ENCODE measurements at regions not wholly inside any gene's neighbourhood (a gene's known extent, or its start where the extent isn't known, plus 50 kb on each side); places are given as distances from the start of the nearest gene placed in this dataset.

- H4K20me1 ChIP-seq (ENCODE audit: insufficient read depth, poor library complexity, severe bottlenecking): no peaks in the 10 kb centered on the region
- peak; percentile 18 for DNase-seq (ENCODE audit: low spot score)
- no peaks in the 10 kb centered on the region for H3K36me3 ChIP-seq (replicated peaks; ENCODE audit: insufficient read depth, low read depth)
- no peak overlapping the region for H3K4me2 ChIP-seq
- H3K4me3 ChIP-seq: no peak overlapping the region
- WGBS (ENCODE audit: low lambda C conversion rate, missing lambda C conversion rate): 79% methylated on average over 3 of the region's 3 CpGs
- H3K27me3 ChIP-seq: no peaks in the 10 kb centered on the region
- no peaks in the 10 kb centered on the region for H3K79me2 ChIP-seq
- no peak overlapping the region for H3K27ac ChIP-seq
- H3K4me1 ChIP-seq (ENCODE audit: insufficient read depth): no peaks in the 10 kb centered on the region
- H3K9me2 ChIP-seq (replicated peaks; ENCODE audit: insufficient read depth): no peaks in the 10 kb centered on the region
- H2AFZ ChIP-seq: no peak overlapping the region
- H3K9me3 ChIP-seq (ENCODE audit: low read depth): no peaks in the 10 kb centered on the region
- TF ChIP-seq EZH2 (IDR thresholded peaks at IDR 0.05; ENCODE audit: borderline replicate concordance): no peak
- no peak for TF ChIP-seq EZH2phosphoT487 (IDR thresholded peaks at IDR 0.05; ENCODE audit: low read depth, severe bottlenecking, unreplicated experiment)
- TF ChIP-seq CTCF (IDR thresholded peaks at IDR 0.05; ENCODE audit: poor library complexity): peak; percentile 44
Measured at GRCh38 chr6:133040094-133040802, 200.9 kb upstream of the EYA4 start.

GRCh38 chr6:133040803-133041419 lies 200.2 kb upstream of the EYA4 start:
- H3K4me1 ChIP-seq (ENCODE audit: insufficient read depth): no peaks in the 10 kb centered on the region
- DNase-seq (ENCODE audit: low spot score): no peak
- H3K9me2 ChIP-seq (replicated peaks; ENCODE audit: insufficient read depth): no peaks in the 10 kb centered on the region
- no peak overlapping the region for H2AFZ ChIP-seq
- no peak overlapping the region for H3K4me2 ChIP-seq
- no peak overlapping the region for H3K27ac ChIP-seq
- TF ChIP-seq CTCF (IDR thresholded peaks at IDR 0.05; ENCODE audit: poor library complexity) (no peak), EZH2phosphoT487 (IDR thresholded peaks at IDR 0.05; ENCODE audit: low read depth, severe bottlenecking, unreplicated experiment) (no peak)
- no peak overlapping the region for H3K4me3 ChIP-seq
- H3K27me3 ChIP-seq: no peaks in the 10 kb centered on the region
- no peaks in the 10 kb centered on the region for H3K79me2 ChIP-seq
- no peaks in the 10 kb centered on the region for H3K9me3 ChIP-seq (ENCODE audit: low read depth)
- WGBS (ENCODE audit: low lambda C conversion rate, missing lambda C conversion rate): 70% methylated on average over 2 of the region's 2 CpGs
- no peaks in the 10 kb centered on the region for H3K36me3 ChIP-seq (replicated peaks; ENCODE audit: insufficient read depth, low read depth)
- no peaks in the 10 kb centered on the region for H4K20me1 ChIP-seq (ENCODE audit: insufficient read depth, poor library complexity, severe bottlenecking)

GRCh38 chr6:133042550-133043120 lies 198.5 kb upstream of the EYA4 start:
- H3K27ac ChIP-seq: no peak overlapping the region
- no peaks in the 10 kb centered on the region for H3K4me1 ChIP-seq (ENCODE audit: insufficient read depth)
- no peak for DNase-seq (ENCODE audit: low spot score)
- no peak overlapping the region for H3K4me2 ChIP-seq
- no peak overlapping the region for H2AFZ ChIP-seq
- 75% methylated on average over 3 of the region's 3 CpGs for WGBS (ENCODE audit: low lambda C conversion rate, missing lambda C conversion rate)
- no peaks in the 10 kb centered on the region for H4K20me1 ChIP-seq (ENCODE audit: insufficient read depth, poor library complexity, severe bottlenecking)
- H3K4me3 ChIP-seq: no peak overlapping the region
- no peaks in the 10 kb centered on the region for H3K36me3 ChIP-seq (replicated peaks; ENCODE audit: insufficient read depth, low read depth)
- TF ChIP-seq EZH2phosphoT487 (IDR thresholded peaks at IDR 0.05; ENCODE audit: low read depth, severe bottlenecking, unreplicated experiment): no peak
- TF ChIP-seq EZH2 (IDR thresholded peaks at IDR 0.05; ENCODE audit: borderline replicate concordance): no peak
- no peak for TF ChIP-seq CTCF (IDR thresholded peaks at IDR 0.05; ENCODE audit: poor library complexity)
- H3K79me2 ChIP-seq: no peaks in the 10 kb centered on the region
- no peaks in the 10 kb centered on the region for H3K9me2 ChIP-seq (replicated peaks; ENCODE audit: insufficient read depth)
- H3K27me3 ChIP-seq: no peaks in the 10 kb centered on the region
- no peaks in the 10 kb centered on the region for H3K9me3 ChIP-seq (ENCODE audit: low read depth)
